ENCODE measurements at regions not wholly inside any gene's neighbourhood (a gene's known extent, or its start where the extent isn't known, plus 50 kb on each side); places are given as distances from the start of the nearest gene placed in this dataset.

- H3K4me1 ChIP-seq (ENCODE audit: insufficient read depth, low read length, severe bottlenecking): no peaks in the 10 kb centered on the region
Measured at GRCh38 chr5:167753725-167754490, 537.5 kb upstream of the WWC1 start.

GRCh38 chr5:167754501-167755021 is 536.9 kb upstream of the WWC1 start:
- H3K4me3 ChIP-seq (ENCODE audit: low read depth, low read length, poor library complexity, severe bottlenecking): no peak overlapping the region

More at GRCh38 chr5:167753725-167754490, 537.5 kb upstream of the WWC1 start:
- Histone ChIP-seq H3K9me3 (ENCODE audit: low read length) (no peaks in the 10 kb centered on the region), H2AFZ (ENCODE audit: low read length) (no peak overlapping the region), H3K27ac (ENCODE audit: low read depth, low read length, poor library complexity, severe bottlenecking) (no peak overlapping the region), H3K9ac (ENCODE audit: low read length) (no peak overlapping the region), H3K9me2 (ENCODE audit: low read depth, low read length) (no peaks in the 10 kb centered on the region), H3F3A (ENCODE audit: insufficient read depth, low read length) (no peaks in the 10 kb centered on the region), H3K36me3 (ENCODE audit: insufficient read depth, low read length) (no peaks in the 10 kb centered on the region), H3K4me2 (ENCODE audit: low read length) (no peak overlapping the region), H3K27me3 (ENCODE audit: insufficient read depth, low read length) (no peaks in the 10 kb centered on the region), H3K79me2 (ENCODE audit: insufficient read depth, low read length) (no peaks in the 10 kb centered on the region), H4K20me1 (ENCODE audit: insufficient read depth, low read length) (no peaks in the 10 kb centered on the region), H3K4me3 (ENCODE audit: low read depth, low read length, poor library complexity, severe bottlenecking) (no peak overlapping the region)
- no peak for TF ChIP-seq CTCF (IDR thresholded peaks at IDR 0.05; ENCODE audit: low read length)

GRCh38 chr5:167755420-167755819 is 536.0 kb upstream of the WWC1 start:
- H3K4me1 ChIP-seq (ENCODE audit: insufficient read depth, low read length, severe bottlenecking): no peaks in the 10 kb centered on the region

More at GRCh38 chr5:167754501-167755021, 536.9 kb upstream of the WWC1 start:
- Histone ChIP-seq H3F3A (ENCODE audit: insufficient read depth, low read length) (no peaks in the 10 kb centered on the region), H3K36me3 (ENCODE audit: insufficient read depth, low read length) (no peaks in the 10 kb centered on the region), H3K4me2 (ENCODE audit: low read length) (no peak overlapping the region), H3K4me1 (ENCODE audit: insufficient read depth, low read length, severe bottlenecking) (no peaks in the 10 kb centered on the region), H3K79me2 (ENCODE audit: insufficient read depth, low read length) (no peaks in the 10 kb centered on the region), H2AFZ (ENCODE audit: low read length) (no peak overlapping the region), H3K27me3 (ENCODE audit: insufficient read depth, low read length) (no peaks in the 10 kb centered on the region), H3K27ac (ENCODE audit: low read depth, low read length, poor library complexity, severe bottlenecking) (no peak overlapping the region), H3K9ac (ENCODE audit: low read length) (no peak overlapping the region), H4K20me1 (ENCODE audit: insufficient read depth, low read length) (no peaks in the 10 kb centered on the region), H3K9me2 (ENCODE audit: low read depth, low read length) (no peaks in the 10 kb centered on the region), H3K9me3 (ENCODE audit: low read length) (no peaks in the 10 kb centered on the region)
- TF ChIP-seq EZH2 (IDR thresholded peaks at IDR 0.05; ENCODE audit: borderline replicate concordance, low read length): no peak

More at GRCh38 chr5:167755420-167755819, 536.0 kb upstream of the WWC1 start:
- H3K27ac ChIP-seq (ENCODE audit: low read depth, low read length, poor library complexity, severe bottlenecking): no peak overlapping the region
- TF ChIP-seq CTCF (IDR thresholded peaks at IDR 0.05; ENCODE audit: low read length) (no peak), EZH2 (IDR thresholded peaks at IDR 0.05; ENCODE audit: borderline replicate concordance, low read length) (no peak)
- no peaks in the 10 kb centered on the region for H3K9me2 ChIP-seq (ENCODE audit: low read depth, low read length)
- H3K36me3 ChIP-seq (ENCODE audit: insufficient read depth, low read length): no peaks in the 10 kb centered on the region
- H3K27me3 ChIP-seq (ENCODE audit: insufficient read depth, low read length): no peaks in the 10 kb centered on the region
- H3K79me2 ChIP-seq (ENCODE audit: insufficient read depth, low read length): no peaks in the 10 kb centered on the region
- no peak overlapping the region for H3K9ac ChIP-seq (ENCODE audit: low read length)
- H3K4me2 ChIP-seq (ENCODE audit: low read length): no peak overlapping the region
- no peaks in the 10 kb centered on the region for H3F3A ChIP-seq (ENCODE audit: insufficient read depth, low read length)
- H3K9me3 ChIP-seq (ENCODE audit: low read length): no peaks in the 10 kb centered on the region
- H2AFZ ChIP-seq (ENCODE audit: low read length): no peak overlapping the region
- H4K20me1 ChIP-seq (ENCODE audit: insufficient read depth, low read length): no peaks in the 10 kb centered on the region
- no peak overlapping the region for H3K4me3 ChIP-seq (ENCODE audit: low read depth, low read length, poor library complexity, severe bottlenecking)
